ENCODE measurements at regions not wholly inside any gene's neighbourhood (a gene's known extent, or its start where the extent isn't known, plus 50 kb on each side); places are given as distances from the start of the nearest gene placed in this dataset.

- peaks cover 0 to 20% (median 0%) of the 10 kb centered on the region in 3 donors for H3K27me3 ChIP-seq
- TF ChIP-seq POLR2A (IDR thresholded peaks at IDR 0.05): no peak
- TF ChIP-seq POLR2AphosphoS5 (IDR thresholded peaks at IDR 0.05): no peak
- no peak for TF ChIP-seq EP300 (IDR thresholded peaks at IDR 0.05)
- no peak for TF ChIP-seq CTCF (IDR thresholded peaks at IDR 0.05)
- H3K9me3 ChIP-seq: peaks cover 3 to 14% (median 10%) of the 10 kb centered on the region in 4 donors
- intact Hi-C loops (cut with DNase I; ENCODE audit: low total_unique reads): no loop called here
- H3K36me3 ChIP-seq: no peaks in the 10 kb centered on the region
- WGBS, 5 donors: 58 to 74% (median 69%) methylated on average over 17 of the region's 17 CpGs
- H3K4me3 ChIP-seq: no peak overlapping the region
- no peak overlapping the region for H3K27ac ChIP-seq
- no peaks in the 10 kb centered on the region for H3K4me1 ChIP-seq
- DNase-seq: no peak
Measured at GRCh38 chr22:47612311-47612910, 850.0 kb downstream of the TBC1D22A start.

GRCh38 chr22:47610764-47611163 lies 848.3 kb downstream of the TBC1D22A start:
- H3K27me3 ChIP-seq: peaks cover 0 to 15% (median 0%) of the 10 kb centered on the region in 3 donors
- no peak overlapping the region for H3K4me3 ChIP-seq
- peaks cover 3 to 14% (median 10%) of the 10 kb centered on the region in 4 donors for H3K9me3 ChIP-seq
- H3K36me3 ChIP-seq: no peaks in the 10 kb centered on the region
- no peak for DNase-seq
- H3K4me1 ChIP-seq: no peaks in the 10 kb centered on the region
- H3K27ac ChIP-seq: no peak overlapping the region
- 89 to 94% (median 93%) methylated on average over 9 of the region's 9 CpGs for WGBS, 5 donors
- TF ChIP-seq EP300 (IDR thresholded peaks at IDR 0.05) (no peak), POLR2A (IDR thresholded peaks at IDR 0.05) (no peak), CTCF (IDR thresholded peaks at IDR 0.05) (no peak), POLR2AphosphoS5 (IDR thresholded peaks at IDR 0.05) (no peak)
- intact Hi-C loops (cut with DNase I; ENCODE audit: low total_unique reads): no loop called here

- intact Hi-C loops (cut with DNase I; ENCODE audit: low total_unique reads): no loop called here
- Histone ChIP-seq H3K4me1 (no peaks in the 10 kb centered on the region), H3K9me3 (peaks cover 3 to 14% (median 10%) of the 10 kb centered on the region in 4 donors), H3K36me3 (no peaks in the 10 kb centered on the region), H3K4me3 (no peak overlapping the region), H3K27ac (no peak overlapping the region), H3K27me3 (peaks cover 0 to 18% (median 0%) of the 10 kb centered on the region in 3 donors)
- DNase-seq: no peak
- TF ChIP-seq EP300 (IDR thresholded peaks at IDR 0.05) (no peak), POLR2A (IDR thresholded peaks at IDR 0.05) (no peak), CTCF (IDR thresholded peaks at IDR 0.05) (no peak), POLR2AphosphoS5 (IDR thresholded peaks at IDR 0.05) (no peak)
- 84 to 89% (median 88%) methylated on average over 7 to 12 of the region's 12 CpGs for WGBS, 5 donors
Measured at GRCh38 chr22:47610281-47610680, 847.8 kb downstream of the TBC1D22A start.

DNA sequence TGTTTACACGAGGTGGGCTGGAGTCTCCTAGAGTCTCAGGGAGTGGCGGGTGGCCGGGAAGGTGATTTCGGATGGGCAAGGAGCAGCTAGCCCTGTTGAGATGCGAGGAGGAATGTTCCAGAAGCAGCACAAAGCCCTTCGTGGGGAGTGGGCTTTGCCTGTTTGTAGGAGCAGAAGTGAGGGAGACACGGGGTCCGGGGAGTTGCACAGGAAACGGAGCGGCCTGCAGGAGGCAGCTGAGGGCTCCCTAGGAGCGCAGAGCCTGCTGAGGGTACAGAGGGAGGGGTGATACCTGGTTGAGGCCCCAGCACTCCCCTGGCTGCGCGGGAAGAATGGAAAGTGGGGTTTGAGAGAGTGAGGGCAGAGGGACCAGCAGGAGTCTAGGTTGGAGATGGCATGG lies 847.2 kb downstream of the TBC1D22A start:
- intact Hi-C loops (cut with DNase I; ENCODE audit: low total_unique reads): no loop called here
- H3K9me3 ChIP-seq: peaks cover 3 to 14% (median 10%) of the 10 kb centered on the region in 4 donors
- H3K36me3 ChIP-seq: no peaks in the 10 kb centered on the region
- TF ChIP-seq POLR2A (IDR thresholded peaks at IDR 0.05): no peak
- TF ChIP-seq CTCF (IDR thresholded peaks at IDR 0.05): no peak
- TF ChIP-seq EP300 (IDR thresholded peaks at IDR 0.05): no peak
- TF ChIP-seq POLR2AphosphoS5 (IDR thresholded peaks at IDR 0.05): no peak
- H3K4me3 ChIP-seq: no peak overlapping the region
- no peak for DNase-seq
- no peaks in the 10 kb centered on the region for H3K4me1 ChIP-seq
- H3K27ac ChIP-seq: no peak overlapping the region
- WGBS, 5 donors: 68 to 74% (median 72%) methylated on average over 13 of the region's 13 CpGs
- peaks cover 0 to 18% (median 0%) of the 10 kb centered on the region in 3 donors for H3K27me3 ChIP-seq
